SK-N-SH (cell line): ENCODE measurements at regions not wholly inside any gene's neighbourhood (a gene's known extent, or its start where the extent isn't known, plus 50 kb on each side); places are given as distances from the start of the nearest gene placed in this dataset.

Experiments used
- CTCF ChIA-PET: fragments of 300-600, 350-600 bp; formaldehyde crosslinking; extraction: SDS; loops from one replicate; lab custom pipeline; 2021; lab: Yijun Ruan, JAX
- POLR2A ChIA-PET: fragments of 350-600 bp; sonication (Branson Sonifier 250); formaldehyde crosslinking; extraction: SDS; loops from one replicate; lab custom pipeline; 2020; ENCODE audit warnings: antibody characterized with exemption, inconsistent platforms; lab: Yijun Ruan, JAX
- DNase-seq: peaks from one replicate; pipeline ENCODE4 v3.0.0; 2012
- H2AFZ ChIP-seq: fragments of 200-600 bp; sonication (generic); 2 replicates; pipeline ENCODE4 v1.8.1; 2016; ENCODE audit warnings: antibody characterized with exemption, mild to moderate bottlenecking, low read depth
- H3F3A ChIP-seq: fragments of 200-600 bp; sonication (generic); replicated peaks from 2 replicates; pipeline ENCODE3; 2016; ENCODE audit warnings: antibody characterized with exemption, mild to moderate bottlenecking; ENCODE audit not compliant: insufficient read depth
- H3K27ac ChIP-seq, 2 experiments: fragments of 200-500 bp in 1 of 2; fragments of 200-600 bp in 1 of 2; sonication (Bioruptor generic) in 1 of 2; sonication (generic), shearing (Covaris generic) in 1 of 2; 2 replicates each; pipeline versions ENCODE4 v1.5.1 to v1.6.1; 2014 to 2016; ENCODE audit warnings: low read depth in 2 of 2, inconsistent platforms in 1 of 2, low read length in 1 of 2, mild to moderate bottlenecking in 1 of 2, mixed read lengths in 1 of 2
- H3K27me3 ChIP-seq: fragments of 200-600 bp; sonication (generic), shearing (Covaris generic); 2 replicates; pipeline ENCODE4 v1.6.1; 2016; ENCODE audit warnings: mixed run types; ENCODE audit not compliant: insufficient read depth
- H3K36me3 ChIP-seq, 2 experiments: fragments of 200-500 bp in 1 of 2; fragments of 200-600 bp in 1 of 2; sonication (Bioruptor generic) in 1 of 2; sonication (generic) in 1 of 2; replicated peaks in 1 of 2; 2 replicates each; pipeline versions ENCODE3 to v1.5.1; 2014 to 2016; ENCODE audit warnings: low read length in 1 of 2, mild to moderate bottlenecking in 1 of 2; ENCODE audit not compliant: insufficient read depth in 2 of 2, control insufficient read depth in 1 of 2
- H3K4me1 ChIP-seq, 2 experiments: fragments of 200-500 bp in 1 of 2; fragments of 200-600 bp in 1 of 2; sonication (Bioruptor generic) in 1 of 2; sonication (generic), shearing (Covaris generic) in 1 of 2; 2 replicates each; pipeline versions ENCODE4 v1.5.1 to v1.6.1; 2014 to 2016; ENCODE audit warnings: low read depth in 1 of 2, low read length in 1 of 2, mixed run types in 1 of 2; ENCODE audit not compliant: insufficient read depth in 2 of 2, control insufficient read depth in 1 of 2
- H3K4me2 ChIP-seq: fragments of 200-600 bp; sonication (generic), shearing (Covaris generic); 2 replicates; pipeline ENCODE4 v1.6.1; 2017; ENCODE audit warnings: mixed run types
- H3K4me3 ChIP-seq, 2 experiments: fragments of 200-500 bp in 1 of 2; fragments of 200-600 bp in 1 of 2; sonication (Bioruptor generic) in 1 of 2; sonication (generic), shearing (Covaris generic) in 1 of 2; 2 replicates each; pipeline versions ENCODE4 v1.5.1 to v1.8.1; 2014 to 2016; ENCODE audit warnings: low read depth in 2 of 2, inconsistent platforms in 1 of 2, low read length in 1 of 2, mild to moderate bottlenecking in 1 of 2, mixed read lengths in 1 of 2, moderate library complexity in 1 of 2
- H3K79me2 ChIP-seq: fragments of 200-600 bp; sonication (generic); 2 replicates; pipeline ENCODE4 v1.8.1; 2017; ENCODE audit warnings: mild to moderate bottlenecking; ENCODE audit not compliant: insufficient read depth
- H3K9ac ChIP-seq: fragments of 200-600 bp; sonication (generic); 2 replicates; pipeline ENCODE4 v1.6.1; 2017; ENCODE audit warnings: mixed run types
- H3K9me2 ChIP-seq: fragments of 200-600 bp; sonication (generic); 2 replicates; pipeline ENCODE4 v1.6.1; 2017; ENCODE audit warnings: mixed run types
- H3K9me3 ChIP-seq: fragments of 200-600 bp; sonication (generic); 2 replicates; pipeline ENCODE4 v1.6.1; 2017; ENCODE audit warnings: mixed run types, mild to moderate bottlenecking, moderate library complexity
- H4K20me1 ChIP-seq: fragments of 200-600 bp; sonication (generic); 2 replicates; pipeline ENCODE4 v1.6.1; 2017; ENCODE audit warnings: mild to moderate bottlenecking, mixed run types; ENCODE audit not compliant: insufficient read depth
- CTCF ChIP-seq: fragments of 200-600 bp; sonication (generic); IDR thresholded peaks from 2 replicates; pipeline ENCODE4 v1.6.1; 2017; ENCODE audit warnings: antibody characterized with exemption, mild to moderate bottlenecking, moderate library complexity
- EP300 ChIP-seq, 2 experiments: IDR thresholded peaks; 2 replicates each; pipeline versions ENCODE4 v1.4.0 to v1.6.1; 2012; ENCODE audit warnings: borderline replicate concordance in 1 of 2, low read depth in 1 of 2, low read length in 1 of 2
- EZH2phosphoT487 ChIP-seq: fragments of 200-600 bp; sonication (generic); IDR thresholded peaks from 2 replicates; pipeline ENCODE4 v1.6.1; 2017; ENCODE audit warnings: low read depth, mixed run types, mild to moderate bottlenecking, antibody characterized with exemption, moderate library complexity, borderline replicate concordance
- FOXJ3 ChIP-seq: sonication (generic); formaldehyde crosslinking; IDR thresholded peaks from 2 replicates; pipeline ENCODE4 v1.5.1; 2020; ENCODE audit warnings: mild to moderate bottlenecking, missing genetic modification reagents
- IRF3 ChIP-seq: fragments of 150-350 bp; IDR thresholded peaks from 2 replicates; pipeline ENCODE4 v1.6.1; 2016; ENCODE audit warnings: mild to moderate bottlenecking, low read depth, low read length
- JUND ChIP-seq: IDR thresholded peaks from 2 replicates; pipeline ENCODE4 v1.4.0; 2012
- MAX ChIP-seq: IDR thresholded peaks from 2 replicates; pipeline ENCODE4 v1.4.0; 2012; ENCODE audit warnings: low read depth
- MXI1 ChIP-seq: IDR thresholded peaks from 2 replicates; pipeline ENCODE4 v1.6.1; 2012; ENCODE audit warnings: mild to moderate bottlenecking, low read depth, low read length, improper control_type of control experiment
- NFIC ChIP-seq: IDR thresholded peaks from 2 replicates; pipeline ENCODE4 v1.4.0; 2012; ENCODE audit warnings: borderline replicate concordance
- PBX3 ChIP-seq: IDR thresholded peaks from 2 replicates; pipeline ENCODE4; 2012
- POLR2AphosphoS5 ChIP-seq: IDR thresholded peaks from 2 replicates; pipeline ENCODE4 v1.6.1; 2012; ENCODE audit warnings: low read depth, low read length
- RCOR1 ChIP-seq: fragments of 150-350 bp; IDR thresholded peaks from 2 replicates; pipeline ENCODE4 v1.6.1; 2017; ENCODE audit warnings: antibody characterized with exemption, low read length
- RFX5 ChIP-seq: IDR thresholded peaks from 2 replicates; pipeline ENCODE4 v1.6.1; 2012; ENCODE audit warnings: mild to moderate bottlenecking, improper control_type of control experiment, low read length
- TAF1 ChIP-seq: IDR thresholded peaks from 2 replicates; pipeline ENCODE4 v1.6.1; 2012; ENCODE audit warnings: low read depth, mild to moderate bottlenecking, low read length, moderate library complexity, borderline replicate concordance
- USF2 ChIP-seq: fragments of 150-350 bp; IDR thresholded peaks from 2 replicates; pipeline ENCODE4 v1.6.1; 2017; ENCODE audit warnings: antibody characterized with exemption, low read length, low read depth, borderline replicate concordance
- WGBS: methylation state at CpG from one replicate; pipeline ENCODE4 v1.1.6; 2017; ENCODE audit warnings: low lambda C conversion rate; 5-methylcytosine and 5-hydroxymethylcytosine counted together

- TF ChIP-seq CTCF, result no peak
- TF ChIP-seq, all 33 proteins: peak for 0
Observed at GRCh38 chr12:20140751-20141150, 227.6 kb upstream of the PDE3A start (continued).

GRCh38 chr12:20142316-20142715 is 226.0 kb upstream of the PDE3A start:
- peak overlapping the region in 1 of 2 experiments; percentile 43; a peak in 1 of 4 replicates for H3K27ac ChIP-seq
- H3K9me3 ChIP-seq, result no peaks in the 10 kb centered on the region
- H3K4me1 ChIP-seq, result peaks cover 0 to 6% of the 10 kb centered on the region in 2 experiments; a peak in 2 of 4 replicates
- WGBS, result 63% methylated on average over 1 of the region's 1 CpG
- no peaks in the 10 kb centered on the region for H3F3A ChIP-seq
- H3K27me3 ChIP-seq, result no peaks in the 10 kb centered on the region
- H4K20me1 ChIP-seq, result no peaks in the 10 kb centered on the region
- H3K79me2 ChIP-seq, result no peaks in the 10 kb centered on the region
- H3K9ac ChIP-seq, result no peak overlapping the region
- H2AFZ ChIP-seq, result no peak overlapping the region
- H3K36me3 ChIP-seq, result no peaks in the 10 kb centered on the region
- no peak overlapping the region for H3K4me3 ChIP-seq
- no peak overlapping the region for H3K4me2 ChIP-seq
- DNase-seq, result peak; percentile 19
- peak in 1 of 2 experiments; percentile 32; a peak in 1 of 4 replicates for TF ChIP-seq EP300 (IDR thresholded peaks at IDR 0.05; ENCODE audit: borderline replicate concordance in 1 of 2, low read depth in 1 of 2, low read length in 1 of 2)
- TF ChIP-seq RCOR1, result peak; percentile 49; the same call in 1 of the 2 replicates
- no peak for TF ChIP-seq JUND
- no peak for TF ChIP-seq IRF3
- TF ChIP-seq POLR2AphosphoS5, result no peak
- TF ChIP-seq USF2, result no peak
- no peak for TF ChIP-seq RFX5
- no peak for TF ChIP-seq MAX
- TF ChIP-seq MXI1, result 0 out of 2 replicates have a peak, but pooled peaks have one; percentile 33
- TF ChIP-seq NFIC, result peak; percentile 21; the same call in 1 of the 2 replicates
- TF ChIP-seq FOXJ3 (CRISPR knock-in tag), result 0 out of 2 replicates have a peak, but pooled peaks have one; percentile 28
- TF ChIP-seq, all 33 proteins: peak for 5
- no peaks in the 10 kb centered on the region for H3K9me2 ChIP-seq
- POLR2A ChIA-PET, result no interaction called here
- CTCF ChIA-PET, result interaction anchor here (1.3 kb wide), 1 partner anchor 227 kb away, joined by 3 read pairs; no protein-coding TSS in a partner anchor

- CTCF ChIA-PET, result interaction anchor here (1.3 kb wide), 1 partner anchor 227 kb away, joined by 3 read pairs; no protein-coding TSS in a partner anchor
- 56% methylated on average over 3 of the region's 3 CpGs for WGBS
- H3K27ac ChIP-seq, result no peak overlapping the region
Observed at GRCh38 chr12:20142956-20143355, 225.4 kb upstream of the PDE3A start.

More at GRCh38 chr12:20142956-20143355, 225.4 kb upstream of the PDE3A start:
- no peaks in the 10 kb centered on the region for H3K9me3 ChIP-seq
- DNase-seq, result peak; percentile 7
- no peak overlapping the region for H3K4me2 ChIP-seq
- no peaks in the 10 kb centered on the region for H3K36me3 ChIP-seq
- H2AFZ ChIP-seq, result no peak overlapping the region
- no peak overlapping the region for H3K9ac ChIP-seq
- H3K79me2 ChIP-seq, result no peaks in the 10 kb centered on the region
- no peaks in the 10 kb centered on the region for H4K20me1 ChIP-seq
- POLR2A ChIA-PET, result no interaction called here
- H3K4me3 ChIP-seq, result no peak overlapping the region
- no peak for TF ChIP-seq TAF1
- no peak for TF ChIP-seq PBX3
- TF ChIP-seq EZH2phosphoT487, result no peak
- peak; percentile 26; the same call in 1 of the 2 replicates for TF ChIP-seq CTCF
- TF ChIP-seq RFX5, result no peak
- no peaks in the 10 kb centered on the region for H3K27me3 ChIP-seq
- peaks cover 0 to 6% of the 10 kb centered on the region in 2 experiments; a peak in 2 of 4 replicates for H3K4me1 ChIP-seq
- no peaks in the 10 kb centered on the region for H3K9me2 ChIP-seq
- H3F3A ChIP-seq, result no peaks in the 10 kb centered on the region
